22Rv1 (cell line): ENCODE measurements at regions not wholly inside any gene's neighbourhood (a gene's known extent, or its start where the extent isn't known, plus 50 kb on each side); places are given as distances from the start of the nearest gene placed in this dataset.

Experiments
- CTCF ChIP-seq: fragments of 450-650 bp; IDR thresholded peaks from 2 replicates; pipeline ENCODE4 v1.5.1; 2017; ENCODE audit warnings: mild to moderate bottlenecking
- ZFX ChIP-seq: fragments of 450-650 bp; IDR thresholded peaks from 2 replicates; pipeline ENCODE4 v1.6.1; 2017; ENCODE audit warnings: antibody characterized with exemption, borderline replicate concordance

GRCh38 chr3:74415731-74416130 lies 198.7 kb downstream of the CNTN3 start:
- TF ChIP-seq ZFX (no peak), CTCF (no peak)
